Osteoblast (primary cell): ENCODE measurements at regions not wholly inside any gene's neighbourhood (a gene's known extent, or its start where the extent isn't known, plus 50 kb on each side); places are given as distances from the start of the nearest gene placed in this dataset.

Experiments used
- DNase-seq: peaks from one replicate; pipeline ENCODE4 v3.0.0; 2011; ENCODE audit warnings: low spot score, mixed read lengths; ENCODE audit not compliant: insufficient read length; ENCODE audit errors: missing footprints
- H2AFZ ChIP-seq: 2 replicates; pipeline ENCODE4 v1.6.0; 2011; ENCODE audit warnings: mild to moderate bottlenecking, low read length
- H3K27ac ChIP-seq: 2 replicates; pipeline ENCODE4 v1.5.1; 2011; ENCODE audit warnings: mild to moderate bottlenecking, low read depth, low read length, moderate library complexity
- H3K27me3 ChIP-seq: 2 replicates; pipeline ENCODE4 v1.6.0; 2012; ENCODE audit warnings: mild to moderate bottlenecking, control low read depth, inconsistent platforms, low read length, moderate library complexity; ENCODE audit not compliant: insufficient read depth
- H3K36me3 ChIP-seq: 2 replicates; pipeline ENCODE4 v1.5.1; 2011; ENCODE audit warnings: mild to moderate bottlenecking, low read length, control low read depth, moderate library complexity; ENCODE audit not compliant: insufficient read depth
- H3K4me1 ChIP-seq: 2 replicates; pipeline ENCODE4 v1.5.1; 2011; ENCODE audit warnings: mild to moderate bottlenecking, low read length, control low read depth, moderate library complexity; ENCODE audit not compliant: insufficient read depth
- H3K4me2 ChIP-seq: 2 replicates; pipeline ENCODE4 v1.6.0; 2011; ENCODE audit warnings: mild to moderate bottlenecking, low read length; ENCODE audit not compliant: insufficient read depth
- H3K4me3 ChIP-seq: fragments of 200-600 bp; sonication (generic); 3 replicates; pipeline ENCODE4 v1.5.1; 2012; ENCODE audit warnings: mild to moderate bottlenecking, low read length, inconsistent platforms; ENCODE audit not compliant: insufficient read depth
- H3K79me2 ChIP-seq: 2 replicates; pipeline ENCODE4 v1.6.0; 2012; ENCODE audit warnings: mild to moderate bottlenecking, low read length, control low read depth, inconsistent platforms; ENCODE audit not compliant: insufficient read depth
- H3K9me3 ChIP-seq: 2 replicates; pipeline ENCODE4 v1.5.1; 2011; ENCODE audit warnings: low read depth, low read length, control low read depth
- H4K20me1 ChIP-seq: 2 replicates; pipeline ENCODE4 v1.6.0; 2012; ENCODE audit warnings: mild to moderate bottlenecking, low read length, control low read depth; ENCODE audit not compliant: insufficient read depth
- TF ChIP-seq, protein P1 (sequence below): IDR thresholded peaks from 2 replicates; pipeline ENCODE4 v1.5.1; 2011; ENCODE audit warnings: mild to moderate bottlenecking, low read depth, low read length, moderate library complexity; ENCODE audit errors: extremely low read depth

DNA sequence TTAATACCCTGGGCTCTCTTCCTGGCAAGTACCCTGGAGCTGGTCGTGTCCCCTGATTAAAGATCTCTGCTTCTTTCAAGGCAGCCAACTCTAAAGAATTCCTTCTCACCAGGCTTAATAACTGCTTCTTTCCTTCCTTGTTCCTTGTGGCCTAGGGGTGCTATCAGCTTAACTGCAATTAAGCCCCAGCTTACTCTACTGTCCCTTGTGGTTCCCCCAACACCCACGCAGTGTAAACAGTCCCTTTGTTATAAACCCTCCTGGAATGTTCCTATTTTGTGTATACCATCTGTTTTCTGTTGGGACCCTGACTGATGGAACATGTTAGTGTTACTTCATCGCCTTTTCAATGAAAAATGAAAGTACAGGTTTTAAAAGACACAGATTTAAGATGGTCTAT, 126.4 kb upstream of the KIRREL3 start:
- Histone ChIP-seq H3K4me3 (no peak overlapping the region), H3K4me1 (no peaks in the 10 kb centered on the region), H3K9me3 (no peaks in the 10 kb centered on the region), H3K27ac (no peak overlapping the region), H3K36me3 (no peaks in the 10 kb centered on the region), H3K27me3 (no peaks in the 10 kb centered on the region), H3K79me2 (no peaks in the 10 kb centered on the region), H2AFZ (no peak overlapping the region), H4K20me1 (no peaks in the 10 kb centered on the region), H3K4me2 (no peak overlapping the region)
- DNase-seq = no peak
- TF ChIP-seq, protein P1, sequence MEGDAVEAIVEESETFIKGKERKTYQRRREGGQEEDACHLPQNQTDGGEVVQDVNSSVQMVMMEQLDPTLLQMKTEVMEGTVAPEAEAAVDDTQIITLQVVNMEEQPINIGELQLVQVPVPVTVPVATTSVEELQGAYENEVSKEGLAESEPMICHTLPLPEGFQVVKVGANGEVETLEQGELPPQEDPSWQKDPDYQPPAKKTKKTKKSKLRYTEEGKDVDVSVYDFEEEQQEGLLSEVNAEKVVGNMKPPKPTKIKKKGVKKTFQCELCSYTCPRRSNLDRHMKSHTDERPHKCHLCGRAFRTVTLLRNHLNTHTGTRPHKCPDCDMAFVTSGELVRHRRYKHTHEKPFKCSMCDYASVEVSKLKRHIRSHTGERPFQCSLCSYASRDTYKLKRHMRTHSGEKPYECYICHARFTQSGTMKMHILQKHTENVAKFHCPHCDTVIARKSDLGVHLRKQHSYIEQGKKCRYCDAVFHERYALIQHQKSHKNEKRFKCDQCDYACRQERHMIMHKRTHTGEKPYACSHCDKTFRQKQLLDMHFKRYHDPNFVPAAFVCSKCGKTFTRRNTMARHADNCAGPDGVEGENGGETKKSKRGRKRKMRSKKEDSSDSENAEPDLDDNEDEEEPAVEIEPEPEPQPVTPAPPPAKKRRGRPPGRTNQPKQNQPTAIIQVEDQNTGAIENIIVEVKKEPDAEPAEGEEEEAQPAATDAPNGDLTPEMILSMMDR = no peak

DNA sequence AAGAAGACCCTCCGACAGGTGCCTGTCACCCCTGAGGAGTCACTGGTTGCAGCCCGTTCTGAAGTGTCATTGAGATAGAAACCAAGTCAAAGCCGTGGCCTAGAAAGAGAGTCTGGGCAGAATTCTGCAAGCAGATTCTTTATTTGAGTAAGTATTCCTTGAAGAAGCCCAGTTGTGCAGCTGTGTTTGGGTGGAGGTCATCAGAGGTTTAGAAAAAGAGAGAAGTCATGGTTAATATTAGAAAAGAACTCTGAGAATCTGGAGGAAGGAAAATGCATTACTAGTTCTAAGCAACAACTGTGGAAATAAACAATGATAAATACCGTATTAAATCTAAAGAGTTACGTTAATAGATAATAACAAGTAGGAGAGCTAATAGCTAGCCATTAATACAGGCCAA, 118.8 kb upstream of the KIRREL3 start:
- TF ChIP-seq, protein P1 = no peak

DNA sequence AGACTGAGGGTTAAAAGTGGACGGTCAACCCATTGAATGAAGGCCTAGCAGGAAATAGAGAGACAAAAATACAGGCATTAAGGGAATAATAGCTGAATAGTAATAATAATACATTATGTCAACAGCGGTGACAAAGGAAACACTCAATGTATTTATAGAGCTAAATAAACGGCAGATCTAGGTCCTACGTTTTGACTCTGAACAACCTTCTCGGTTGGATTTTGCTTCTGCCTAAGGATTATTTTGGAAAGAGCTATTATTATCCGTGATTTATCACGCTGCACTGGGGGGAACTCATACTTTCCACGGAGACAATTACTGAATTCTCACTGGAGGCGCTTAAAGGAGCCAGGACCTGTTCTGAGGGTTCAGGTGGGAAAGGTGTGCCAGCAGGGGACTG, 118.2 kb upstream of the KIRREL3 start:
- no peak overlapping the region for H3K27ac ChIP-seq
- no peak for DNase-seq
- no peaks in the 10 kb centered on the region for H3K27me3 ChIP-seq
- no peak overlapping the region for H3K4me2 ChIP-seq
- no peaks in the 10 kb centered on the region for H3K36me3 ChIP-seq
- TF ChIP-seq, protein P1 = no peak
- H3K79me2 ChIP-seq = no peaks in the 10 kb centered on the region
- no peaks in the 10 kb centered on the region for H4K20me1 ChIP-seq
- H2AFZ ChIP-seq = no peak overlapping the region
- H3K4me1 ChIP-seq = no peaks in the 10 kb centered on the region
- no peak overlapping the region for H3K4me3 ChIP-seq
- H3K9me3 ChIP-seq = no peaks in the 10 kb centered on the region

More for the DNA sequence above, 118.8 kb upstream of the KIRREL3 start:
- H4K20me1 ChIP-seq = no peaks in the 10 kb centered on the region
- no peak overlapping the region for H3K27ac ChIP-seq
- H3K9me3 ChIP-seq = no peaks in the 10 kb centered on the region
- no peaks in the 10 kb centered on the region for H3K4me1 ChIP-seq
- DNase-seq = no peak
- no peak overlapping the region for H3K4me2 ChIP-seq
- no peaks in the 10 kb centered on the region for H3K27me3 ChIP-seq
- no peak overlapping the region for H3K4me3 ChIP-seq
- no peak overlapping the region for H2AFZ ChIP-seq
- H3K79me2 ChIP-seq = no peaks in the 10 kb centered on the region
- H3K36me3 ChIP-seq = no peaks in the 10 kb centered on the region

DNA sequence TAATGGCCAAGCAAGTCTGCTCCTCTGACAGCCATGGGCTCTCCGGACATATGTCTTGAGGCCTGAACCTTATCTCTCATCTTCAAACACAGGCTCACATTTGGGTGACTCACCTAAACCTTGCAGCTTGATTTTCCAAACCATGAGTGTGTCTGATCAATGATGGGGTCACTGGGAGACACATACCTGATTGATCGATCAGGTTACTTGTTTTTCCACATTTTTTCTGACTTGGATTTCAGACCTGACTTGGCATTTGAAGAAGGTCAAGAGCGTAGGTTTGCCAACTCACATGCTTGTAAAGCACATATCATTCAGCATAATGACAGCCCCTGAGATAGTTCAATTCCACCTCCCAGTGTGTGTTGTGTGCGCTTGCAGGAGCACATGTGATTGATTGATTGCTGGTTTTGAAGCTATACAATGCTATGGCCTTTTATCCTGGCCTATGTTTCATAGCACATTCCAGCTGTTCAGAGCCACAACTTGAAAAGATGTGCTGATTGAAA, 116.7 kb upstream of the KIRREL3 start:
- Histone ChIP-seq H3K27me3 (no peaks in the 10 kb centered on the region), H3K79me2 (no peaks in the 10 kb centered on the region), H3K4me2 (no peak overlapping the region), H4K20me1 (no peaks in the 10 kb centered on the region), H3K36me3 (no peaks in the 10 kb centered on the region), H3K4me3 (no peak overlapping the region), H2AFZ (no peak overlapping the region), H3K27ac (no peak overlapping the region), H3K4me1 (no peaks in the 10 kb centered on the region), H3K9me3 (no peaks in the 10 kb centered on the region)
- DNase-seq = no peak
- TF ChIP-seq, protein P1 = no peak
